Stimulated activated CD4-positive, alpha-beta T cell treated with anti-CD3 and anti-CD28 coated beads, Interleukin-1b, Interleukin-23, amount 100 ng/mL, for 24 hours (primary cell): ENCODE measurements at regions not wholly inside any gene's neighbourhood (a gene's known extent, or its start where the extent isn't known, plus 50 kb on each side); places are given as distances from the start of the nearest gene placed in this dataset.
"Not testable (repeated sequence)": the region's sequence is repeated elsewhere in the genome, so short reads cannot be mapped to it uniquely, and the experiment has no call there.

ENCODE experiments used
- DNase-seq, 4 experiments: peaks; one replicate each; pipeline ENCODE4 v3.0.0-alpha.2; 2020; ENCODE audit warnings: low read depth in 4 of 4, low spot score in 1 of 4

DNA sequence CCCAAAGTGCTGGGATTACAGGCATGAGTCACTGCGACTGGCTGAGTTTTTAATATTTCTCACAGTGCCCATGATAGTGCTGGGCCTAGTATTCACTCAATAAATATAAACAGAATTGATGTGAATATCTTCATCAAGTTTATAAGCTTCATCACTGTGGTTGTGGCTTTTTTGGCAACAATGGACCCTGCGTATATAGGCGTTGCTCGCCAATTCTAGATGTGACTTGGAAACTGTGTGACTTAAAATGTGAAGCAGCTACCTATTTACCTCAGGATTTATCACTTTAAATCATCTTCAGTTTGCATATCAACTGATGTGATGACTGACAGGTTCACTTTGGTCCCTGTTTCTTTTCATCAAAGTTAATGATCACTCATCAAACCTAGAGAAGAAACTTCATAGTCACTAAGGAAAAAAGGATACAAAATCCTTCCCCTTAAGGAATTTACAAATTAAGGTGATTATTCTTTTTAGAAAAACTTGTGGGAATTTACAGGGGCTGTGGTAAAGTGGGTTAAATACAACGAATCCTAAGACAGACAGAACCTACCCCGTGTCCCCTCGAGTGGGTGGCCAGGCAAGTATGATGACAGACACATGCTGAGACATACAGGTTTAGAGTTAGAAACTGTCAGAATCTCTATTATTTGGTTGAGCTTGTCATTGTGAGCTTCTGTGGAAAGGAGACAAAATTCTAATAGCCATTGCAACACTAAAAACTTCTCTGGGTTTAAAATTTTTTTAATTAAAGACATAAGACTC is 101.3 kb downstream of the AKAP11 start:
- no peak for DNase-seq

DNA sequence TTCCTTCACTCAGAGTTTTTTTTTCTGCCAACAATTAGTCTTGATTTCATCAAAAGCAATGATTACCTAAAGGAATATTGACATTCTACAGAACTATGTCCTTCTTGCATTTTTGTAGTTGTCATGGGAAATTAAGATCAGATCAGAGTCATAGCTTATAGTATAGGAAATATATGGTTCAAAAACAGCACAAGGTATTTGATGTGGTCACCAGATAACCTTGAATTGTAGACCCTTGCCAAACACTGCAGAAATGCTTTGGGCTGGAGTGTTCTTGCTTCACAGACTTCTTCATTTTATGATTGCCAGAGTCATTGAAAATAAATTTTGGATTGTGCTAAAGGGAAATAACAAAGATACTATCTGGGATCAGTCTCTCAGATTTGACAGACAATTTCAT is 103.7 kb downstream of the AKAP11 start:
- DNase-seq: no peak

DNA sequence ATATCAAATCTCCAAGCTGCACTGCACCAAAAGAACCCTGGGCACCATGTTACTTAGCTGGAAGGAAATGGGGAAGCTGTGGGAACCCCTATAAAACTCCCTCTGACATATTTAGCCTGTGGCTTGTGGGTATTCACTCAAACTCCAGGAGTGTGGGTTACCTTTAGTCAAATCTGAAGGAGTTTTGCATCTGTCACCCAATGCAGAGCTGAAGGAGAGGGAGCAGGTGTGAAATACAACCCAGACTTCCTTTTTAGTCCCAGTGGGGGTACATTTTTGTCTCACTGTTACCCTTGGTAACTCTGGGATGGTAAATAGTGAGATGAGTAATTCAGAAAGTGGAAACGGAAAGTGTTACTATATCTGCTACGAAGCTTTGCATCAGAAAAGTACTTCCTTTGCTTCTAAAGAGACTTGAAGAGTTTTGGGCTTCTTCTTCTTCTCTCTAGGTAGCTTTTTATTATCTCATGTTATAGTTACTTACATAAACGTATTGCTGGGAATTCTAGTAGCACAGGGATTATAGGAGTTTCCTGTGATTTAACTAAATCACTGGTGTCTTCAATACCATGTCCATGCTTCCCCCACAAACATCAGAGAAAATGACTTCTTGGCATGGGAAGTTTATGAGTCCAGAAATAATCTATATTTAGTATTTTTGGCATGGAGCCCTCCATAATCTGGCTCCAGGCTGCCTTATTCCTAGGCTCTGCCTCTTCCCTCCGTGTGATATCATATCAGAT is 105.9 kb downstream of the AKAP11 start:
- DNase-seq: no peak

DNA sequence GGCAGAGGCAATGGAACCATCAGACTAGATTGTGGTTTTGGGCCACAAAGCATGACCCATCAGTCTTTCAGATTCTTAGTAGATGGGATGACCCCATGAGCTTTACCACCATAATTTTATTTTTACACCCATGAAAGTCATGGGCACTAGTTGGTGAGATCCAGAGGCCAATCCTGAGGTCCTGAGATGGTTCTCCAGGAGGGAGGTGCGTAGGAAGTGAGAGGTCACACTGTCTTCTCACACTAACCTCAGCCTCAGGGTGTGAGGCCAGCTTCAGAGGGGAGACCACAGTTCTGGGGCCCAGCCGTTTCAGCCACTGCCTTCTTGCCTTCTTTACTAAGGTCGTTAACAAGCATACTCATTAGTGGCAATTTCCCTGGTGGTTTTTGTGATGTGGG is 106.4 kb downstream of the AKAP11 start:
- no peak for DNase-seq

DNA sequence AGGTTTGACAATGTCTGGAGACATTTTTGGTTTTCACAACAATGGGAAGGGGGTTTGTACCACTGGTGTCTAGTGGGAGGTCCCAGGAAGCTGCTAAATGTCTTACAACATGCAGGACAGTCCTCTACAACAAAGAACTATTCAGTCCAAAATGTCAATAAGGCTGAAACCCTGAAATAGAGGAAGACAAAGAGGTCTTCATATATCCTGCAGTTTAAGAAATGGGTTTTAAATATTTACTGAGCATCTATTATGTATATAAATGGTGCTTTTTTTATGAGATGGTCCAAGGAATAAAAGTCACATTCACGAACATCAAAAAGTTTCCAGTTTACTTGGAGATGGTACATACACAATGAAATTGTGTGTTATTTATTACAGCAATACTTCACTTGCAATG is 107.3 kb downstream of the AKAP11 start:
- DNase-seq: no peak

DNA sequence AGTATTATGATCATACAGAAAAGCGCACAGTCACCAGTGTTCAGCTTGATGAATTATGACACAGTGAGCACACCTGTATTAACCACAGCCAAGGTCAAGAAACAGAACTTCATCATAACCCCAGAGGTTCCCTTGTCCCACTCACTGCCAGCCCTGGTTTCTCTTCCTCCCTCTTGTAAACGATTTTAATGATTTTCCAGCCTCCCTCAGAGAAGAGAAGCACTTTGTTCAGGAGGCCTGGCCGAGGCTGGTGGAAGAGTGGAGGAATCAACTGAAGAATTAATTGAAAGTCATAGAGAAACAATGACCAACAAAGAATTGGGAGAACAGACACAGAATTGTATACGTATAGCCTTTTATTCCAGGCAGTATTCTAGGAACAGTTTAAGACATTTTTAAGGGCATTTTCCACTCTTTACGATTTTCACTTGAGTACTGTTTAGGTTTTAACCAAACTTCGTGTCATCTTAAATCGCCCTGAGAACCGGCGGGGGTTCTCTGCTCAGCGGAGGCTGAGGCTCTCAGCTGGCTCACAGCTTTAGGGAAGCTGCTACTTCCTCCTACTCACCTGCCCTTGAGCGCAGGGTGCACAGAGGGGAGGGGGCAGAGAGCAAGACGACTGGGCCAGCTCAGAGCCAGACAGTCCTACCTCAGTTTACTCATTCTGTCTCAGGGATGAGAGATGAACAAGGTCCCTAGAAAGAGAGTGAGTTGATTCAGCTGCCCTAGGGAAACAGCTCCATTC is 108.6 kb downstream of the AKAP11 start:
- no peak for DNase-seq

DNA sequence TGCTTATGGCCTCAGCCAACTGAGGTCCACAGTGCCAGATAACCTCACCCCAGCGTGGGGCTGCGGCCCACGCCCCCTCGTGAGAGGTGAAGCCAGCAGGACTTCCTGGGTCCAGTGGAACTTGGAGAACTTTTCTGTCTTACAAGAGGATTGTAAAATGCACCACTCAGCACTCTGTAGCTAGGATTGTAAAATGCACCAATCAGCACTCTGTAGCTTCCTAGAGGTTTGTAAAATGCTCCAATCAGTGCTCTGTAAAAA is 109.1 kb downstream of the AKAP11 start:
- no peak for DNase-seq

DNA sequence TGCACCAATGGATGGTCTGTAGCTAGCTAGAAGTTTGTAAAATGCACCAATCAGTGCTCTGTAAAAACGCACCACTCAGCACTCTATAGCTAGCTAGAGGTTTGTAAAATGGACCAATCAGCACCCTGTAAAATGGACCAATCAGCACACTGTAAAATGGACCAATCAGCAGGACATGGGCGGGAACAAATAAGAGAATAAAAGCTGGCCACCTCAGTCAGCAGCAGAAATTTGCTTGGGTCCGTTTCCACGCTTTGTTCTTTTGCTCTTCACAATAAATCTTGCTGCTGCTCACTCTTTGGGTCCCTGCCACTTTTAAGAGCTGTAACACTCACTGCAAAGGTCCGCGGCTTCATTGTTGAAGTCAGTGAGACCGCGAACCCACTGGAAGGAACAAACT is 109.5 kb downstream of the AKAP11 start:
- DNase-seq: not testable (repeated sequence)

DNA sequence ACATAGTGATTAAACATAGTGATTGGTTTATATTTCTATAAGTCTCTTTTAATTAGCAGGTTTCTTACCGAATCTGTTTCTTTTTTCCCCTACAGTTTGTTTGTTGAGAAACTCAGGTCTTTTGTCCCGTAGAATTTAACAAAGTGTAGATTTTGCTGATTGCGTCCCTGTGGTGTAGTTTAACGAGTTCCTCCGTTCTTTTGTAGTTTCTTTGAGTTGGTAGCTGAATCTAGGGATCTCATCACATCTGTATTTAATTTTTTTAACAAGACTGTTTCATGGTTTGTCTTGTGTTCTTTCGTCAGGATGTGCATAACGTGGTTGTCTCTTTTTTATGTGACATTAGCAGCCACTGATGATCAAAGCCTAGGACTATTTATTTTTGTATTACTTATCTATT is 111.1 kb downstream of the AKAP11 start:
- no peak for DNase-seq

DNA sequence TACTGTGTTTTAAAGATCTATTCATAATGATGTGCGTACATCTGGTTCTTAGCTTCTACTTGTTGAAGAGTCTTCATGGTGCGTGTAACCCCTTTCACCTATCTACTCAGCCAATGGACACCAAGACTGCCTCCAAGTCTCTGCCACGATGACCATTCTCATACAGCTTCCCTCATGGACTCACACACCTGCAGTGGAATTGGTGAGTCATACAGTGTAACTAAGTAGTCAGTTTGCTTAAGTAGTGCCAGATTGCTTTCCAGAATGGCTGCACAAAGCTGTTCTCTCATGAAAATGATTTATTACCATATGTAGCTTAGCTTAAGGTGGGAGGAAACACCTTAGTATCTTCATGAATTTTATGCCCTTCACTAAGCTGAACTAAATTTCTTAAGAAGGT is 112.3 kb downstream of the AKAP11 start:
- DNase-seq: no peak

DNA sequence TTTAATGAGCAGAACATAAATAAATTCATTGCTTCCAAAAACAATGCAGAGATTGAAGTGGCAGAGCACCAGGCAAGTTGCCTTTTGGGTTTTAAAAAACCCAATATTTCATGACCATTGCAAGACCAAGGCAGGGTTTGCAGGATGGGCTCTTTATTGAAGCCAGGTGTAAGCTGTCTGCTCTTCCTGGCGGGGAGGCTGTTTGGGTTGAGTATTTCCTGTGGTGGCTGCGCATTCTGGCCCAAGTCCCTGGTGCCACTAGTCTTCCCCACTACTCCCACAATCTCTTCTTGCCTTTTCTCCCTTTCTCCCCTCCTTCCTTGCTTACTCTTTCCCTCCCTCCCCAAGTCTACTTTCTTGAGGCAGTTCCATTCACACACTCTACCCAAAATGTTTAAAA is 116.4 kb downstream of the AKAP11 start:
- DNase-seq: no peak

DNA sequence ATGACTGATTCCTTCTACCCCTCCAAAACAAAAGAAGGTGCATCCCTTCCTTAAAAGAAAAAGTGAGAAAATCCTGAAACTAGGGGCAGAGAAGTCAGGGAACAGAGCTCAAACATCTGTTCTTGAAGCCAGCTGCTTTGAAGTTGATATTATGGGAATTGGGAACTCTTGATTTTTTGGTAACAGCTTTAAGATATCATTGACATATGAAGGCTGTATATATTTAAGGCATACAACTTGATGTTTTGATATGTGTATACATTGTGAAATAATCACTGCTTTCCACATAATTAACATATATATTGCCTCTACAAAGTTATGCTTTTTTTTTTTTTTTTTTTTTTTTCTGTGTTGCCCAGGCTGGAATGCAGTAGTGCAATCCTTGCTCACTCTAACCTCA is 117.1 kb downstream of the AKAP11 start:
- no peak for DNase-seq

DNA sequence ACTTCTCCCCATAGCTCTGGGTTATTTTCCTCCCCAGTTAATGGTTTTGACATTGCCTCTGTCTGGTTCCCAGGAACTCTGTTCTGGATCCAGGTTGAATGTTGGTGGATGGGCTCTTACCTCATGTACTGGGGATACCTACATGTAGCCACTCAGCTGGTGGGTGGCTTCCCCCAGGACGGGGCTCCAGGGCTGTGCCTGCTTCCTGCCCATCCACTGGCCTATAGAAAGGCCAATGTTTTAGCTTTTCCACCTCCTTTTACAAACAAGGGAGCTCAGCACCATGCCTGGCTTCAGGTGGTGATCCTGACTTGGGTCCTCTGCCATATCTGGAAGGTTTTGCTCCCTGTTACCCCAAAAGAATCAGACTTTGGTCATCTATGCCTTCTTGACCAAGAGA is 120.2 kb downstream of the AKAP11 start:
- DNase-seq: no peak

DNA sequence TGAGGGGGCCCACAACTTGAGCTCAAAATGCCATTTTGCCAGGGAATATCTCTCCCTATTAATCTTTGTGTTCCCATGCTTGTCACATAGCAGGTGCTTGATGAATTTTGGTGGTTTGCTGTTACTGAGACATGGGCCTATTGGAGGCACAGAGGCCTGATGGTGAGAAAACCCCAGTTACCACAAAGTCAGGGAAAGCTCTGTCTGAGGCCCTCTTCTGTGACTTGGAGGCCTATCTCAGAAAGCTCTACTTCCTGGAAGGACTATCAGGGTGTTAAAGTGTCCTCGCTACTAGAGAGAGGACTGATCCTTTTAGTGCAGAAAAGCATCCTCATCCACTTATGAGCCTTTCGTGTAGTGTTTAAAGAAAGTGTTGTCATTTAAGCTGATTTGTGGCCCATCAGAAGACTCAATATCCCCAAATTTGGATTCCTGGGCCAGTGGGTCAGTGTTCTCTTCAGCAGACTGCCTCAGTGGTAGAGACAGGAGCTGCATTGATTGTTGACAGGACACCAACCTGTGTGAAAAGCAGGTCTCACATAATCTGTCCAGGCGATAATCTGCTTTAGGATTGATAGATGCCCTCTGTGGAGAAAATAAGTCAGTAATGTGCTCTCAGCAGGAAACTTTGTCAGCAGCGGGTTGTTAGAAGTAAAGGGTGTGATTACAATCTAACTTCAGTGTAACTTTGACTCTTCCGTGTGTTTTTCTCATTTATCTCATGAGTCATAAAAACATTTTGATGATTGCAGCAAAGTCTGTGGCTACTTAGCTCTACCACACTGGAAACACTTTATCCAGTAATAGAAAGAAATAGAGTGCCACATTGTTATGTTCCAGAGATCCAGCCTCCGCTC is 121.0 kb downstream of the AKAP11 start:
- no peak for DNase-seq

DNA sequence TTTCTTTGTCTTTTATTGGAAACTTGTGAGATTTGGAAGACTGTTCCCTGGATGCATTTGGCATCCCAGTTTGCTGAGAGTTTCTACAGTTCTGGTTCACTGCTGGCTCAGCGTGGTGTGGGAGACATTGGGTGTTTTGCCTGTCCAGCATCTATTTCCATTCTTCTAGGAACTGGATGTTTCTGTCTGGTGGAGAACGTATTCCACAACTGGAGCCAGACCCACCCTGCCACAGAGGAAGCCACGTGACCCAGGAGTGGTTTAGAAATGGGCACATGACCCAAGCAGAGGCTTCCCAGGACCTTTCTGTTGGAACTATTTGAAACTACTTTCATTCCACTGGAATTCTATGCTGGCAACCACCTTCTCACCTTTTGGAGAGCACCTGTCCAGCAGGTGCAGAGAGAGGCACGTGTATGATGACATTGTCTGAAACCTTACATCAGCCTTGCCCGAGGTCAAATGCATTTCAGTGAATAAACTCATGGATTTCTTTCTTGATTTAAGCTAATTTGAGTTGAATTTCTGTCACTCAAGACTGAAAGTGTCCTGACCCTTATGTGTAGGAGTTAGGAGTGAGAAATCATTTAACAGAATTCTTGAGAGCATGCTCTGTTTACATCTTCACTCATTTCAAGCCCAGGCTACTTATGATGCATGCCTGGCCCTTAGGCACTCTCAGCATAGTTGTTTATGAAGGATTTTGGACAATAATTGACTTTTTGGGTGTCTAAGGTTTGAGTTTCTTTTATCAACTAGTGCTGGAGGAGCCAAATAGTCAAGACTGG is 121.8 kb downstream of the AKAP11 start:
- DNase-seq: no peak

DNA sequence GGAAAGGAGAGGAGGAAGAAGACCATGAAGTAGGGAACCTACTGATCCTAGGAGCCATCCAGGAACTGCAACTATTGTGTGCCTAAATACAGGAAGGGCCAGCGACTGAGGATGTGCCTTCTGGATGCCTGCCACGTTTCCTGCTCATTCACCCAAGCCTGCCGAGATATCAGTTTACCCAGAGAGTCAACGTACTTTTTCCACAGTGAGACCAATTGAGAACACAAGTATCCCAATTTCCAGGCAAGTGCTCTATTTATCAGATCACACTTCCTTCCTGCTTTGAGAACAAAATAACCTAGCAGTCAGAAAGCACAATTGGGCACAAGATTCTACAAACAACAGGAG is 122.4 kb downstream of the AKAP11 start:
- DNase-seq: no peak

DNA sequence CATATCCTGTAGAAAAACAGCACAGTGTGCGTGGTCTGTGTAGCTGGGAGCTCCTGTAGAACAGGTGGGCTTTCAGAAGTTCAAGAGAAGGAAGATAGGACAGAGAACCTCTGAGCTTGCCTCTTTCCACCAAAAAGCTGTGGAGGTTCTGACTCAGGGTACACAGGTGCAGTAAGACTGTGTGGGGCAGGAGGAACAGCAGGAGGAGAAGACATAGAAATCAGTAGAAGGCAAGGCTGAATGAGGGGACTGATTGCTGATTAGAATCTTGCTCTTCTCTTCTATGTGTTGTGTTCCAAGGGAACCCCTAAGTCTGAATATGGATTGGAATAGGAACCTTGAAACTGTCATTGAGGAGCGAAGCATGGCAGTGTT is 122.7 kb downstream of the AKAP11 start:
- no peak for DNase-seq

DNA sequence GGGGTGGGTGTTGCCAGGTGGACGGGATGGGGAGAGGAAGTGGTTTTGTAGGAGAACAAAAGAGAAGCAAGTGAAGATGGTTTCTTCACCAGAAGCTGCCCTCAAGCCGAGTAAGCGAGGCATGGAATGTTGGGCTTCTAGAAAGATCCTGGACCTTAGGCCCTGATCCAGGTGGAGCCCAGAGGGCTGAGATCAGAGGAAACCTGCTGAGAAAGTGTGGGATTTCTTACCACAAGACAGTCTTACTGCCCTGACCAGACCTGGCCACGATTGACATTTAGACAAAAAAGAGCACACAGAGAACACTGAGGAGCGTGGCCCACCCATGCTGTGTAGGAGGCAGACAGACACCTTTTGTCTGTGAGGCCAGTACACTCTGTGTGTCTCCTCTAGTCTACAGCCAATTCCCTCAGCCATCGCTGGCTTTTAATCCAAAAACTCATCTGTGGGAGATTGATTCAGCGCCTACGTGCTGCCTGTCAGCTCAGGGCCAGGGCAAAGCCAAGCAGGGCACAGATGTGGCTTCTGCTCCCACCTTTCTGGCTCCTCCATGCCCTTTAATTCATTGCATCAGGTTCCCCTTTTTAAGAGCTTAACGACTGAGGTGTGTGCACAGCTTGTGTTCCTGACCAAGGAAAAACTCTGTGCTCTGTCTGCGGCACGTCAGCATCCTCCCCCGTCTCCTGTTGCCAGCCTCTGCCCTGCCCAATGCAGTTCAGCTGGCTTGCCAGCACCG is 123.3 kb downstream of the AKAP11 start:
- no peak for DNase-seq

DNA sequence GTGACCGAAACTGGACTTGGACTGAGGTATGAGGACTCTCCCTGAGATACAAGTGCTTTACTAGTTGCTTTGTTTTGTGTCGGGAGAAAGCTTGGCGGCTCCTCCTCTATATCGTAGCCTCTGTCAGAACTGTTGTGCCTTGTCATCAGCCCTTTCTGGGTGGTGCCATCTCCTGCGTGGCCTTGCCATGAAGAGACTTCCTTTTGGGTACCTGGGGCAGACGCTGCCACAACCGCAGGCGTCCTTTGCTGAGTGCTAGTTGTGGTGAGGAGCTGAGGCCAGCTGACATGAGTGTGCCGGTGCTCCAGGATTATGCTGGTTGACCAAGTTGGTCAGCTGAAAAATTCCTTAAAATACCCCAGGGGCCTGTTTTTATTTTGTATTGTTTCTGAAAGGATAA is 124.5 kb downstream of the AKAP11 start:
- DNase-seq: no peak
